ENCODE measurements at regions not wholly inside any gene's neighbourhood (a gene's known extent, or its start where the extent isn't known, plus 50 kb on each side); places are given as distances from the start of the nearest gene placed in this dataset.

DNA sequence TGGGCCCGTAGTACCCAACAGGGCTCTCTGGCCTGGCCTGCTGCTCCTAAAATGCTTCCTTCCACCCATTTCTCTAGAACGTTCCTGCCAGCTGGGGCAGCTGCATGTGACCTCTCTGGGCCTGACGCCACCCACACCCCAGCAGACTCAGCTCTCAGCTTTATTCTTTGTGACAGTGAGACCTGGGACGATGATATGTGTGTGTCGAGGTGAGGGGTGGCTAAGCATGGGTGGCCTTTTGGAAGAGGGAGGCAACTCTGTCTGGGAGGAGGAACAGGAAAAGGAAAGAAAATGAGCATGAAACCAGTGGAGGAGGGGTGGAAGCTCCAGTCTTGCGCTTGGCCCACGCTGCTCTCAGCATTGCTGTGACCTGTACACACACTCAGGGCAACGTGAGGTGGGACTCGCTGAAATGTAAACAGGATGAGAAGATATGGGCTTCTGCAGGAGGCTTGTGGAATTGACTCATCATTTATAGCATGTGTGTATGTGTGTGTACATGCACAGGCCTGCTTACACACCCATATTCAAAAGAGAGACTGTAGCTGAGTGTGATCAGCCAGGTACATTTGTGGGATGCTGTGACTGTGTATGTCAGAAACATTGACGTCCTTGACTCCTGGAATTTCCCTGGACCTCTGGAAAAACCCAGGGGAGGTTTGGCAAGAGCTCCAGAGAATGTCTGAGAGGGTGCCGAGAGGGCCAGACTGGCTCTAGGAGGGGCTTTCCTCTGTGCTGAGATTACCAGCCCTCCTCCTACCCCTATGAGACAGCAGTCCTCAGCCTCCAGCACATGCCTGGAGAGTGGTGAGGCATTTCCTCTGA lies 137.9 kb downstream of the PJA1 start:
- H4K12ac ChIP-seq (ENCODE audit: low read depth, low read length), result no peak overlapping the region

DNA sequence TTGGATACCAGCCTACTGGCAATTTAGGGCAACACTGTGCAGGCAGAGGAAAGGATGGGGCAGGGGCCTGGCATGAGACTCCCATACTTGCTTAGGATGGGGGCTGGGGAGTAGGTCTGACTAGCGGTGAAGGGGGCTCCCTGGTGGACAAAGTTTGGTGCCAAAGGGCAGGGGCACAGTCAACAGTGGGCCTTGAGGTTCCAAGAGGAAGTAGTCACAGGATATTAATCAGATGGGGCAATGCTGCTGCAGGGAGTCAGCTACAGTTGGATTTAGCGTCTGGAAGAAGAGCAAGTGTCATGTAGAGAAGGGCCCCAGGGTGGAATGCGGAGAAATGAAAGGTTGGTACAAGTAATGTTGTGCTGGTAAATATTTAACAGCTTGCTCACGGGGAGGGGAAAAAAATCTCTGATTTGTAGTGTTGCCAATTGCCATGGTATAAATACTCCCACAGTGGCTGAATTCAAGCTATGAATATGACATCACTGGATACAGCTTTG lies 139.4 kb downstream of the PJA1 start:
- H3K18ac ChIP-seq (ENCODE audit: low read length), result no peak overlapping the region
- no peak overlapping the region for H4K12ac ChIP-seq (ENCODE audit: low read depth, low read length)
- H4K91ac ChIP-seq (ENCODE audit: low read depth, low read length), result no peak overlapping the region
- peaks cover 2% of the 10 kb centered on the region for H3K79me1 ChIP-seq (ENCODE audit: low read length)
- no peak overlapping the region for H3K27ac ChIP-seq (ENCODE audit: low read depth, low read length)
- H2AK5ac ChIP-seq (ENCODE audit: low read length), result no peak overlapping the region
- H2BK5ac ChIP-seq (ENCODE audit: low read depth, low read length, poor library complexity), result no peak overlapping the region
- no peaks in the 10 kb centered on the region for H3K27me3 ChIP-seq (ENCODE audit: insufficient read depth, low read length)
- no peaks in the 10 kb centered on the region for H3K36me3 ChIP-seq (ENCODE audit: control insufficient read depth in 1 of 2, insufficient read depth in 2 of 2, low read length in 2 of 2)
- H3K14ac ChIP-seq (ENCODE audit: low read length), result no peak overlapping the region
- H3K4me1 ChIP-seq (ENCODE audit: control insufficient read depth in 1 of 2, insufficient read depth in 2 of 2, low read length in 2 of 2), result peaks cover 4 to 10% of the 10 kb centered on the region in 2 experiments
- H2BK12ac ChIP-seq (ENCODE audit: low read length), result no peak overlapping the region
- no peak overlapping the region for H3K4me3 ChIP-seq (ENCODE audit: low read depth, low read length)
- no peak overlapping the region for H4K8ac ChIP-seq (ENCODE audit: low read depth, low read length)
- no peak overlapping the region for H3K9ac ChIP-seq (ENCODE audit: low read length)
- no peak overlapping the region for H3K4me2 ChIP-seq (ENCODE audit: low read length)
- H2AFZ ChIP-seq (ENCODE audit: insufficient read depth, low read length, poor library complexity), result no peak overlapping the region
- no peaks in the 10 kb centered on the region for H3K79me2 ChIP-seq (ENCODE audit: control insufficient read depth, insufficient read depth, low read length, poor library complexity)
- peak; percentile 81 to 90 for DNase-seq
- H3K9me3 ChIP-seq (ENCODE audit: insufficient read depth, low read depth, low read length), result no peaks in the 10 kb centered on the region
- no peak overlapping the region for H3K23ac ChIP-seq (ENCODE audit: low read length)
- no CpG with 5 or more reads among the region's 4 CpGs for WGBS (ENCODE audit: extremely low coverage, insufficient coverage, insufficient read length)
- no peak overlapping the region for H2BK120ac ChIP-seq (ENCODE audit: insufficient read depth, low read length, poor library complexity)
- H3K4ac ChIP-seq (ENCODE audit: low read depth, low read length), result no peak overlapping the region

More for the DNA sequence above, 137.9 kb downstream of the PJA1 start:
- H4K8ac ChIP-seq (ENCODE audit: low read depth, low read length), result no peak overlapping the region
- no peaks in the 10 kb centered on the region for H3K36me3 ChIP-seq (ENCODE audit: control insufficient read depth in 1 of 2, insufficient read depth in 2 of 2, low read length in 2 of 2)
- no peak overlapping the region for H3K4me2 ChIP-seq (ENCODE audit: low read length)
- no peak overlapping the region for H3K4ac ChIP-seq (ENCODE audit: low read depth, low read length)
- H3K79me2 ChIP-seq (ENCODE audit: control insufficient read depth, insufficient read depth, low read length, poor library complexity), result no peaks in the 10 kb centered on the region
- no CpG with 5 or more reads among the region's 11 CpGs for WGBS (ENCODE audit: extremely low coverage, insufficient coverage, insufficient read length)
- H2AFZ ChIP-seq (ENCODE audit: insufficient read depth, low read length, poor library complexity), result no peak overlapping the region
- peak overlapping the region; percentile 76 for H2BK120ac ChIP-seq (ENCODE audit: insufficient read depth, low read length, poor library complexity)
- H2AK5ac ChIP-seq (ENCODE audit: low read length), result no peak overlapping the region
- H3K9ac ChIP-seq (ENCODE audit: low read length), result no peak overlapping the region
- peak; percentile 85 to 88 for DNase-seq
- H3K18ac ChIP-seq (ENCODE audit: low read length), result no peak overlapping the region
- no peak overlapping the region for H2BK5ac ChIP-seq (ENCODE audit: low read depth, low read length, poor library complexity)
- no peak overlapping the region for H3K27ac ChIP-seq (ENCODE audit: low read depth, low read length)
- H3K27me3 ChIP-seq (ENCODE audit: insufficient read depth, low read length), result no peaks in the 10 kb centered on the region
- H3K4me1 ChIP-seq (ENCODE audit: control insufficient read depth in 1 of 2, insufficient read depth in 2 of 2, low read length in 2 of 2), result peaks cover 8 to 10% of the 10 kb centered on the region in 2 experiments
- H4K91ac ChIP-seq (ENCODE audit: low read depth, low read length), result no peak overlapping the region
- no peak overlapping the region for H3K23ac ChIP-seq (ENCODE audit: low read length)
- H3K14ac ChIP-seq (ENCODE audit: low read length), result no peak overlapping the region
- H3K9me3 ChIP-seq (ENCODE audit: insufficient read depth, low read depth, low read length), result no peaks in the 10 kb centered on the region
- H2BK12ac ChIP-seq (ENCODE audit: low read length), result no peak overlapping the region
- peaks cover 2% of the 10 kb centered on the region for H3K79me1 ChIP-seq (ENCODE audit: low read length)
- no peak overlapping the region for H3K4me3 ChIP-seq (ENCODE audit: low read depth, low read length)

DNA sequence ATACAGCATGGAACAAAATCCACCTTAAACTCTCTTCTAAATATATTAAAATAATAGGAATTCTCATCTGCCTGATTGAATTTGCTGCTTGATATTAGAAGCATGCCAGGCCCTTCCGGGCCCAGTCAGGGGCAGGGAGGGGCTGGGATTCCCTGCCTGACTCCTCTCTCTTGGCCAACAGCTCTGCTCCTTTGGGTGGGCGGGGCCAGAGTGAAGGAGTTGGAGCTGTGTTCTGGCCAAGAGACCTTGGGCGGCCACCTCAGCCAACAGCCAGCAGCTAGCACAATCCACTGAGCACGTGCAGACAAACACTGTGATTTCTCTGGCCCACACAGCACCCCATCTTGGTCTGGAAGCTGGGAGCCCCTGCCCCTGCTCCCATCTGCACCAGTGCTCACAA lies 140.3 kb downstream of the PJA1 start:
- Histone ChIP-seq H2BK12ac (ENCODE audit: low read length) (no peak overlapping the region), H3K4me1 (ENCODE audit: control insufficient read depth in 1 of 2, insufficient read depth in 2 of 2, low read length in 2 of 2) (peaks cover 4 to 10% of the 10 kb centered on the region in 2 experiments), H3K4me3 (ENCODE audit: low read depth, low read length) (no peak overlapping the region), H3K79me1 (ENCODE audit: low read length) (peaks cover 2% of the 10 kb centered on the region), H3K4ac (ENCODE audit: low read depth, low read length) (no peak overlapping the region), H3K79me2 (ENCODE audit: control insufficient read depth, insufficient read depth, low read length, poor library complexity) (no peaks in the 10 kb centered on the region), H2AK5ac (ENCODE audit: low read length) (no peak overlapping the region), H3K18ac (ENCODE audit: low read length) (no peak overlapping the region), H3K4me2 (ENCODE audit: low read length) (no peak overlapping the region), H4K12ac (ENCODE audit: low read depth, low read length) (no peak overlapping the region), H3K27me3 (ENCODE audit: insufficient read depth, low read length) (no peaks in the 10 kb centered on the region), H4K8ac (ENCODE audit: low read depth, low read length) (no peak overlapping the region), H2BK5ac (ENCODE audit: low read depth, low read length, poor library complexity) (no peak overlapping the region), H3K36me3 (ENCODE audit: control insufficient read depth in 1 of 2, insufficient read depth in 2 of 2, low read length in 2 of 2) (no peaks in the 10 kb centered on the region), H2AFZ (ENCODE audit: insufficient read depth, low read length, poor library complexity) (no peak overlapping the region), H3K9ac (ENCODE audit: low read length) (no peak overlapping the region), H3K9me3 (ENCODE audit: insufficient read depth, low read depth, low read length) (no peaks in the 10 kb centered on the region), H3K27ac (ENCODE audit: low read depth, low read length) (no peak overlapping the region), H4K91ac (ENCODE audit: low read depth, low read length) (no peak overlapping the region), H3K23ac (ENCODE audit: low read length) (no peak overlapping the region), H3K14ac (ENCODE audit: low read length) (no peak overlapping the region), H2BK120ac (ENCODE audit: insufficient read depth, low read length, poor library complexity) (no peak overlapping the region)
- DNase-seq, result peak; percentile 27 to 57
- WGBS (ENCODE audit: extremely low coverage, insufficient coverage, insufficient read length), result no CpG with 5 or more reads among the region's 4 CpGs

DNA sequence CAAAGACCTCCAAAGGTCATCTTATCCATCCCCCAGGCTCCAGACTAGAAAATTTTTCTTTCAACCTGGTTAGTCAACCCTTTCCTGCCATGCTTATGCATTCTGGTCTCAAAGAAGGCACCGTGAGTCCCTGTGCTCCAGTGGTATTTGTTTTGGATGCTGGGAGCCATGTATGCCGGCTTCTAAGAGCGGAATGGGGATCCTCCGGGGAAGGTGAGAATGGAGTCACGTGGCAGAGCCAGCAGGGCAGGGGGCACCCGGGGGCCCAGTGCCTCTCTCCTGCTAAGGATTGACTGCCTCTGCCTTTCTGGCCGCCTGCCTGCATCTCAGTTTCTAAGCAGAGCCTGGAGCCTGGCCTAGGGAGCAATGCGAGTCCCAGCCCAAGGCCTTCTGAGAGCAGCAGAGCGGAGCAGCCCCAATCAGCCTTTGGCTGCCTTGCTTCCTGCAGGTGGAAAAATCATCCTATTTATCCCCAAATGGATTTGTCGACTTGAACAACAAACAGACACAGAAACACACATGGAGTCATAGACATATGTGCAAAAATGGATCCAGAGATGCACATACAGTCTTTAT lies 141.0 kb downstream of the PJA1 start:
- peaks cover 4 to 10% of the 10 kb centered on the region in 2 experiments for H3K4me1 ChIP-seq (ENCODE audit: control insufficient read depth in 1 of 2, insufficient read depth in 2 of 2, low read length in 2 of 2)
- H2BK12ac ChIP-seq (ENCODE audit: low read length), result no peak overlapping the region
- H3K79me1 ChIP-seq (ENCODE audit: low read length), result peaks cover 2% of the 10 kb centered on the region
- no peak overlapping the region for H4K12ac ChIP-seq (ENCODE audit: low read depth, low read length)
- no peak overlapping the region for H3K14ac ChIP-seq (ENCODE audit: low read length)
- no peak overlapping the region for H3K4me2 ChIP-seq (ENCODE audit: low read length)
- no CpG with 5 or more reads among the region's 10 CpGs for WGBS (ENCODE audit: extremely low coverage, insufficient coverage, insufficient read length)
- H3K18ac ChIP-seq (ENCODE audit: low read length), result no peak overlapping the region
- H4K8ac ChIP-seq (ENCODE audit: low read depth, low read length), result no peak overlapping the region
- no peak overlapping the region for H3K4ac ChIP-seq (ENCODE audit: low read depth, low read length)
- H3K9ac ChIP-seq (ENCODE audit: low read length), result no peak overlapping the region
- no peaks in the 10 kb centered on the region for H3K9me3 ChIP-seq (ENCODE audit: insufficient read depth, low read depth, low read length)
- no peak overlapping the region for H3K4me3 ChIP-seq (ENCODE audit: low read depth, low read length)
- H2BK120ac ChIP-seq (ENCODE audit: insufficient read depth, low read length, poor library complexity), result no peak overlapping the region
- no peak overlapping the region for H2BK5ac ChIP-seq (ENCODE audit: low read depth, low read length, poor library complexity)
- no peak overlapping the region for H3K27ac ChIP-seq (ENCODE audit: low read depth, low read length)
- H3K27me3 ChIP-seq (ENCODE audit: insufficient read depth, low read length), result no peaks in the 10 kb centered on the region
- DNase-seq, result no peak
- no peaks in the 10 kb centered on the region for H3K79me2 ChIP-seq (ENCODE audit: control insufficient read depth, insufficient read depth, low read length, poor library complexity)
- no peak overlapping the region for H2AK5ac ChIP-seq (ENCODE audit: low read length)
- H2AFZ ChIP-seq (ENCODE audit: insufficient read depth, low read length, poor library complexity), result no peak overlapping the region
- no peak overlapping the region for H4K91ac ChIP-seq (ENCODE audit: low read depth, low read length)
- no peaks in the 10 kb centered on the region for H3K36me3 ChIP-seq (ENCODE audit: control insufficient read depth in 1 of 2, insufficient read depth in 2 of 2, low read length in 2 of 2)
- H3K23ac ChIP-seq (ENCODE audit: low read length), result no peak overlapping the region
